Common myeloid progenitor, CD34-positive (primary cell): ENCODE measurements at regions not wholly inside any gene's neighbourhood (a gene's known extent, or its start where the extent isn't known, plus 50 kb on each side); places are given as distances from the start of the nearest gene placed in this dataset.
A peak's percentile ranks its signal among the peaks of the same experiment; 100 is the strongest.

ENCODE experiments used
- CTCF ChIA-PET: fragments of 350-600 bp; sonication (Branson Sonifier 250); formaldehyde crosslinking; loops from one replicate; lab custom pipeline; 2021; ENCODE audit warnings: antibody characterized with exemption; lab: Charles Lee
- POLR2A ChIA-PET: fragments of 350-600 bp; sonication (Branson Sonifier 250); formaldehyde crosslinking; loops from one replicate; lab custom pipeline; 2021; ENCODE audit warnings: antibody characterized with exemption; lab: Charles Lee
- DNase-seq, 3 donors: peaks; one replicate each; pipeline versions ENCODE4 v3.0.0 to v3.0.0-alpha.2; 2013
- H3K27ac ChIP-seq, 2 experiments: 1 replicate in 1 of 2; 2 replicates in 1 of 2; pipeline ENCODE4 v1.7.0; 2013; ENCODE audit warnings: inconsistent platforms in 2 of 2, low read length in 2 of 2, mild to moderate bottlenecking in 2 of 2, low read depth in 1 of 2, moderate library complexity in 1 of 2; ENCODE audit not compliant: severe bottlenecking in 2 of 2, insufficient read depth in 1 of 2, poor library complexity in 1 of 2
- H3K27me3 ChIP-seq, 5 experiments: replicated peaks in 2 of 5; 1 replicate in 3 of 5; 2 replicates in 2 of 5; pipeline versions ENCODE4 v1.6.1 to v1.7.0; 2013; ENCODE audit warnings: low read length in 4 of 5, mild to moderate bottlenecking in 2 of 5, moderate library complexity in 2 of 5, inconsistent platforms in 1 of 5; ENCODE audit not compliant: insufficient read depth in 5 of 5, control insufficient read depth in 4 of 5
- H3K36me3 ChIP-seq, 4 experiments: 1 replicate in 2 of 4; 2 replicates in 2 of 4; pipeline versions ENCODE4 v1.6.1 to v1.7.0; 2013; ENCODE audit warnings: low read length in 3 of 4, control low read depth in 1 of 4, mild to moderate bottlenecking in 1 of 4; ENCODE audit not compliant: control insufficient read depth in 4 of 4, insufficient read depth in 4 of 4
- H3K4me1 ChIP-seq, 4 experiments: 1 replicate in 3 of 4; 2 replicates in 1 of 4; pipeline versions ENCODE4 v1.6.1 to v1.7.1; 2013; ENCODE audit warnings: low read length in 3 of 4, mild to moderate bottlenecking in 3 of 4, control low read depth in 1 of 4, inconsistent platforms in 1 of 4, moderate library complexity in 1 of 4; ENCODE audit not compliant: control insufficient read depth in 4 of 4, insufficient read depth in 4 of 4; ENCODE audit errors: control extremely low read depth in 1 of 4
- H3K4me3 ChIP-seq, 7 experiments: 1 replicate in 4 of 7; 2 replicates in 3 of 7; pipeline versions ENCODE4 v1.5.1 to v1.7.0; 2013; ENCODE audit warnings: mild to moderate bottlenecking in 7 of 7, low read length in 6 of 7, moderate library complexity in 6 of 7, inconsistent platforms in 2 of 7, low read depth in 2 of 7, control low read depth in 1 of 7; ENCODE audit not compliant: insufficient read depth in 4 of 7, control insufficient read depth in 1 of 7; ENCODE audit errors: extremely low read depth in 1 of 7
- H3K9me3 ChIP-seq, 5 experiments: 1 replicate in 4 of 5; 2 replicates in 1 of 5; pipeline versions ENCODE4 v1.6.1 to v1.7.1; 2013; ENCODE audit warnings: low read length in 4 of 5, mild to moderate bottlenecking in 2 of 5, inconsistent platforms in 1 of 5, low read depth in 1 of 5, moderate library complexity in 1 of 5; ENCODE audit not compliant: control insufficient read depth in 4 of 5, insufficient read depth in 2 of 5; ENCODE audit errors: control extremely low read depth in 1 of 5
- WGBS: methylation state at CpG from one replicate; pipeline ENCODE4 v1.1.5; 2013; ENCODE audit not compliant: insufficient coverage; 5-methylcytosine and 5-hydroxymethylcytosine counted together

DNA sequence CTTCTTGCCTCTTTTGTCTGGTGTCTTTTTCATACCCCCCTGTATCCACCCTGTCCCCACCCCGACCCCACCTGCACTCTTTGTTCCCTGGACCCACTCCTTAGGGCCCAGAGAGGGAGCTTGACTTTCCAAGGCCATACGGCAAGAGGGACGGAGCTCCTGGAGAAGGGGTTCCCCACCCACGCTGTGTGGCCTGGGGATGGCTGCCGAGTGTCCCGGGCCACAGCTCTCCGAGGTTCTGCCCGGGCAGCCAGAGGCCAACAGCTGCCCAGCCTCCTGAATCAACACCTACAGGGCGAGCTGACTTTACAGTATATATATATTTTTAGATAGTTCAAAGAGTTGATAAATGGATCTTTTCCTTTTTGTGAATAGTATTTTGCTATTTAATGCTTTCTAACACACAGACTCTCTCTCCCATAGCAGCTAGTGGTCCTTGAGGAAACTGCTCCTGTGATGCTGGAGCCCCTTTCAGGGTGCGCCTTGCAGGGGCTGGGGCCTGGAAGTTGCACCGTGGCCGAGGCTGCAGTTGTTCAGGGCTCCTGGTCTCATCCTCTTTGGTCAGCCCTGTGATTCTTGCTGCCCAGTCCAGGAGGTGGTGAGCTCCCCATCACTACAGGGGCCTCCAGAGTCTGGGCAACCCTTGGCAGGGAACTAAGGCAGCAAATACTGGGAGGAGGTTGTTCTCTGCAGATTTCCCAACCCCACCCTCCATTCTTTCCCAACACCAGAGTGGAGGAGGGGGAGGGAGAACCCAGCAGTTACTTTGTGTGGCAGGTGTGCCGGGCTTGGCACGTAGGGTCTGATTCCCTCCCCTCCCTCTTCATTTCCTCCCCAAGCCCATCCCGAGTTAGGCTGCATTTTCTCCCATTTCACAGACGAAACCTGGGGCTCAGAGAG is 321.6 kb downstream of the PTPRU start:
- POLR2A ChIA-PET: no interaction called here
- Histone ChIP-seq H3K9me3 (peaks cover 0 to 21% (median 7%) of the 10 kb centered on the region in 5 experiments), H3K27me3 (no peaks in the 10 kb centered on the region), H3K4me3 (no peak overlapping the region), H3K4me1 (peaks cover 0 to 22% (median 12%) of the 10 kb centered on the region in 4 experiments), H3K36me3 (no peaks in the 10 kb centered on the region), H3K27ac (no peak overlapping the region)
- no peak for DNase-seq
- CTCF ChIA-PET: no interaction called here
- 89% methylated on average over 12 of the region's 16 CpGs for WGBS

- H3K4me3 ChIP-seq: no peak overlapping the region
- no peaks in the 10 kb centered on the region for H3K27me3 ChIP-seq
- H3K4me1 ChIP-seq: peaks cover 0 to 22% (median 12%) of the 10 kb centered on the region in 4 experiments
- DNase-seq: no peak
- H3K27ac ChIP-seq: no peak overlapping the region
- no peaks in the 10 kb centered on the region for H3K36me3 ChIP-seq
- no CpG with 5 or more reads among the region's 5 CpGs for WGBS
- ChIA-PET CTCF (no interaction called here), POLR2A (no interaction called here)
- peaks cover 0 to 12% (median 0%) of the 10 kb centered on the region in 5 experiments for H3K9me3 ChIP-seq
Measured at GRCh38 chr1:29557066-29557465, 320.7 kb downstream of the PTPRU start.

DNA sequence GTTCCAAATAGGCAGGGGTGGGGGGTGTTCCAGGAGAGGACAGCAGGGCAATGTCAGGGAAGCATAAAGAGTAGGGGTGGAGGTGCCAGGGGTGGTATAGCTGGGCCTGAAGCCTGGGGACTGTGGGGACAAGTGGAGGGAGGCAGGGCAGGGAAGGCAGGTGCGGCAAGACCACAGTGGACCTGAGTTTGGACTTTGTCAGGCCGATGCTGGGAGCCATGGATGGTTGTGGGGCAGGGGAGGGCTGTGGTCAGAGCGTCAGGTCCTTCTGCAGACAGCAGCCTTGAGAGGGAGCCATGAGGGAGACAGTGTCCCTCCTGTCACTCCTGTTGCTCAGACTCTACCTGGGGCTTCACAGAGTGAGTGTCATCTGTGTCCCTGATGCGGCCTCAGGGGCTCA is 320.3 kb downstream of the PTPRU start:
- Histone ChIP-seq H3K4me1 (peaks cover 0 to 22% (median 12%) of the 10 kb centered on the region in 4 experiments), H3K9me3 (peaks cover 0 to 9% (median 0%) of the 10 kb centered on the region in 5 experiments), H3K36me3 (no peaks in the 10 kb centered on the region), H3K27ac (no peak overlapping the region), H3K4me3 (no peak overlapping the region), H3K27me3 (no peaks in the 10 kb centered on the region)
- POLR2A ChIA-PET: no interaction called here
- WGBS: 67% methylated on average over 4 of the region's 4 CpGs
- no peak for DNase-seq
- CTCF ChIA-PET: no interaction called here

- no peaks in the 10 kb centered on the region for H3K36me3 ChIP-seq
- H3K27ac ChIP-seq: no peak overlapping the region
- H3K9me3 ChIP-seq: peaks cover 0 to 4% (median 0%) of the 10 kb centered on the region in 5 experiments
- H3K4me3 ChIP-seq: peak overlapping the region in 1 of 7 experiments; percentile 33
- H3K4me1 ChIP-seq: peaks cover 0 to 22% (median 12%) of the 10 kb centered on the region in 4 experiments
- CTCF ChIA-PET: no interaction called here
- peaks cover 0 to 1% (median 0%) of the 10 kb centered on the region in 5 experiments for H3K27me3 ChIP-seq
- POLR2A ChIA-PET: no interaction called here
- peak in 2 of 3 donors; percentile 38 to 45 for DNase-seq
- 66% methylated on average over 9 of the region's 10 CpGs for WGBS
Measured at GRCh38 chr1:29555043-29555620, 318.8 kb downstream of the PTPRU start.

- Histone ChIP-seq H3K9me3 (peaks cover 0 to 4% (median 0%) of the 10 kb centered on the region in 5 experiments), H3K27ac (no peak overlapping the region), H3K4me3 (peak overlapping the region in 1 of 7 experiments; percentile 33), H3K27me3 (peaks cover 0 to 3% (median 0%) of the 10 kb centered on the region in 5 experiments), H3K4me1 (peaks cover 0 to 22% (median 12%) of the 10 kb centered on the region in 4 experiments), H3K36me3 (no peaks in the 10 kb centered on the region)
- peak in 1 of 3 donors; percentile 7 for DNase-seq
- 100% methylated on average over 1 of the region's 2 CpGs for WGBS
- POLR2A ChIA-PET: no interaction called here
- CTCF ChIA-PET: no interaction called here
Measured at GRCh38 chr1:29554208-29554778, 318.0 kb downstream of the PTPRU start.

DNA sequence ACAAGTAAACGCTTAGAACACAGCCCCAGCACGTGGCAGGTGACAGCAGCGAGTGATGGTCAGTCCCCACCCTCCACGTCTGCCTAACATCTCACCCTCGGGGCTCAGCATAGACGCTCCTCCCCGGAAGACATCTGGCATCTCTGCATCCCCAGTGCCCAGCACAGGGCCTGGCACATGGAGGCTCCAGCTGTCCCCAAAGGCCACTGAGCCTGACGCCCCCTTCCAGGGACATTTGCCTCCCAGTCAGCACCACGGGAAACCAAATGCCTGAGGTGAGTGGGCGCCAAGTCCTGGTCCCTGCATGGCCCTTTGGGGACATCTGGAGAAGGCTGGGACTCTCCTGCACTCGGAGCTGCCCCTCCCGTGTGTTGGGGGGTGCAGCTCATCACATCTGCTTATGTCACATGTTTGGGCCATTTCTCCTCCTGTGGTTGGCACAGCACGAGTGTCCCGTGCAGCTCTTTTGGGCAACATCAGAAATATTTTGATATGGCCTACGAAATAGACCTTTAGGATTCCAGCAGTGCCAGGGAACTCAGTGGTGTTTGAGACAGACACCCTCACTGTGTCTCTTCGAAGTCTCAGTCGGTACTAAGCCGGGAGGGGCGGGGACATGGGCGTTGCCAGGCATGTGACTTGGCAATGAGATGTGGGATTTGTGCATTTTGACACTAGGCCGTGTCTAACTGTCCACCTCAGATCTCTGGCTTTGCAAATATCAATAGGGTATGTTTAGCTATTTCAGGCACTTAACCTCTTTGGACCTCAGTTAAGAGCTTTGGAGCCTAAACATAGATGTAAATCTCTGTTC is 315.0 kb downstream of the PTPRU start:
- Histone ChIP-seq H3K27ac (no peak overlapping the region), H3K27me3 (peaks cover 0 to 3% (median 0%) of the 10 kb centered on the region in 5 experiments), H3K36me3 (no peaks in the 10 kb centered on the region), H3K4me1 (peaks cover 0 to 22% (median 12%) of the 10 kb centered on the region in 4 experiments), H3K9me3 (peaks cover 0 to 4% (median 0%) of the 10 kb centered on the region in 5 experiments), H3K4me3 (no peak overlapping the region)
- ChIA-PET POLR2A (no interaction called here), CTCF (no interaction called here)
- DNase-seq: no peak
- 95% methylated on average over 19 of the region's 21 CpGs for WGBS
